Neural progenitor cell (in vitro differentiated cells): ENCODE measurements at regions not wholly inside any gene's neighbourhood (a gene's known extent, or its start where the extent isn't known, plus 50 kb on each side); places are given as distances from the start of the nearest gene placed in this dataset.

ENCODE experiments used
- CTCF ChIP-seq: fragments of 200-600 bp; sonication (generic); IDR thresholded peaks from 2 replicates; pipeline ENCODE4 v1.5.1; 2017; ENCODE audit warnings: antibody characterized with exemption, mild to moderate bottlenecking
- EZH2 ChIP-seq: fragments of 200-600 bp; sonication (generic); IDR thresholded peaks from 2 replicates; pipeline ENCODE4 v1.6.1; 2017; ENCODE audit warnings: antibody characterized with exemption, mild to moderate bottlenecking, moderate library complexity
- EZH2phosphoT487 ChIP-seq: fragments of 200-600 bp; sonication (generic); IDR thresholded peaks from 2 replicates; pipeline ENCODE4 v1.6.1; 2017; ENCODE audit warnings: antibody characterized with exemption

GRCh38 chr5:144040615-144041305 lies 129.7 kb downstream of the YIPF5 start:
- no peak for TF ChIP-seq CTCF
- TF ChIP-seq EZH2 = no peak
- no peak for TF ChIP-seq EZH2phosphoT487
